ENCODE measurements at regions not wholly inside any gene's neighbourhood (a gene's known extent, or its start where the extent isn't known, plus 50 kb on each side); places are given as distances from the start of the nearest gene placed in this dataset.

GRCh38 chr2:5818961-5819600 lies 126.9 kb downstream of the SOX11 start (continued):
- TF ChIP-seq CTCF (IDR thresholded peaks at IDR 0.05 in 2 of 3, conservative IDR thresholded peaks at IDR 0.05 in 1 of 3; ENCODE audit: borderline replicate concordance in 1 of 3, insufficient read depth in 1 of 3, low read depth in 2 of 3, low read length in 2 of 3): no peak
- no peak for TF ChIP-seq RAD21 (IDR thresholded peaks at IDR 0.05; ENCODE audit: low read depth)
- no peak for TF ChIP-seq ZBTB33 (IDR thresholded peaks at IDR 0.05; ENCODE audit: extremely low read depth, insufficient replicate concordance, low read length)
- no peak for TF ChIP-seq ATF3 (IDR thresholded peaks at IDR 0.05)
- TF ChIP-seq POLR2AphosphoS5 (IDR thresholded peaks at IDR 0.05; ENCODE audit: low read depth, low read length): no peak
- TF ChIP-seq ZFX (IDR thresholded peaks at IDR 0.05): no peak
- TF ChIP-seq EZH2phosphoT487 (IDR thresholded peaks at IDR 0.05; ENCODE audit: borderline replicate concordance): no peak

GRCh38 chr2:5824126-5824525 lies 131.9 kb downstream of the SOX11 start:
- Histone ChIP-seq H3K9me2 (ENCODE audit: insufficient read depth) (no peaks in the 10 kb centered on the region), H3K9ac (ENCODE audit: low read length) (no peak overlapping the region), H3K79me2 (ENCODE audit: insufficient read depth, low read length) (no peaks in the 10 kb centered on the region), H4K20me1 (ENCODE audit: insufficient read depth) (no peaks in the 10 kb centered on the region), H3K36me3 (ENCODE audit: control insufficient read depth in 1 of 2, insufficient read depth in 2 of 2, low read length in 2 of 2) (no peaks in the 10 kb centered on the region), H3K4me3 (replicated peaks in 1 of 2; ENCODE audit: low read depth in 1 of 2, low read length in 2 of 2) (no peak overlapping the region), H2AFZ (ENCODE audit: low read depth, low read length, poor library complexity, severe bottlenecking) (no peak overlapping the region), H3K27me3 (ENCODE audit: insufficient read depth, low read length) (no peaks in the 10 kb centered on the region), H3K4me2 (ENCODE audit: low read length) (no peak overlapping the region), H3K4me1 (ENCODE audit: control insufficient read depth in 1 of 2, insufficient read depth in 2 of 2, low read length in 2 of 2) (no peaks in the 10 kb centered on the region), H3K27ac (ENCODE audit: low read depth, low read length) (no peak overlapping the region), H3K9me3 (ENCODE audit: control insufficient read depth in 1 of 2, insufficient read depth in 1 of 2, low read depth in 1 of 2, low read length in 2 of 2) (peaks cover 18 to 27% of the 10 kb centered on the region in 2 experiments; a peak in 2 of 4 replicates)
- CTCF ChIA-PET: no interaction called here
- DNase-seq (ENCODE audit: low read depth, low spot score): no peak
- intact Hi-C loops (cut with micrococcal nuclease): no loop called here
- RAD21 ChIA-PET (ENCODE audit: low non-redundant PET in 1 of 2, low total read pairs in 2 of 2, uncharacterized antibody in 2 of 2, unreplicated experiment in 2 of 2): no interaction called here
- ATAC-seq: no peak
- BruUV-seq (replicated peaks): no TSS peak
- POLR2A ChIA-PET: no interaction called here
- TF ChIP-seq ZFX (IDR thresholded peaks at IDR 0.05): no peak
- TF ChIP-seq MAX (IDR thresholded peaks at IDR 0.05): no peak
- TF ChIP-seq YY1 (IDR thresholded peaks at IDR 0.05; ENCODE audit: extremely low read depth, insufficient replicate concordance, low read depth, low read length): no peak
- TF ChIP-seq SP1 (IDR thresholded peaks at IDR 0.05; ENCODE audit: low read depth): no peak
- no peak for TF ChIP-seq POLR2A (IDR thresholded peaks at IDR 0.05; ENCODE audit: borderline replicate concordance, extremely low read depth, insufficient read depth, insufficient read length)
- no peak for TF ChIP-seq JUND (IDR thresholded peaks at IDR 0.05)
- no peak for TF ChIP-seq REST (IDR thresholded peaks at IDR 0.05; ENCODE audit: low read depth)
- no peak for TF ChIP-seq ELF1 (IDR thresholded peaks at IDR 0.05; ENCODE audit: borderline replicate concordance, low read depth)
- no peak for TF ChIP-seq CBX3 (IDR thresholded peaks at IDR 0.05; ENCODE audit: low read depth)
- no peak for TF ChIP-seq ZNF274 (IDR thresholded peaks at IDR 0.05; ENCODE audit: low read depth, low read length)
- no peak for TF ChIP-seq EGR1 (IDR thresholded peaks at IDR 0.05; ENCODE audit: low read depth)
- TF ChIP-seq FOSL1 (IDR thresholded peaks at IDR 0.05; ENCODE audit: low read depth): no peak
- TF ChIP-seq EZH2 (IDR thresholded peaks at IDR 0.05): no peak

Measured in HCT116 (cell line).